Caco-2 (cell line): ENCODE measurements at regions not wholly inside any gene's neighbourhood (a gene's known extent, or its start where the extent isn't known, plus 50 kb on each side); places are given as distances from the start of the nearest gene placed in this dataset.

Source experiments
- BruUV-seq: library from RNA; stranded (reverse); fragments of 400-500 nt; replicated peaks from 2 replicates; lab custom pipeline; 2021; lab: Mats Ljungman, UMichigan
- CTCF ChIA-PET: fragments of 300-600 bp; sonication (Branson Sonifier 250); formaldehyde crosslinking; loops from one replicate; lab custom pipeline; 2022; ENCODE audit warnings: antibody characterized with exemption; lab: Charles Lee
- POLR2A ChIA-PET: fragments of 300-600 bp; sonication (Branson Sonifier 250); formaldehyde crosslinking; loops from one replicate; lab custom pipeline; 2022; ENCODE audit warnings: antibody characterized with exemption; lab: Charles Lee
- DNase-seq, 2 experiments: peaks; one replicate each; pipeline versions ENCODE4 v3.0.0 to v3.0.0-alpha.2; 2020 to 2022
- H3K27me3 ChIP-seq: replicated peaks from 2 replicates; pipeline ENCODE4 v1.6.0; 2011; ENCODE audit warnings: low read length; ENCODE audit not compliant: control insufficient read depth, insufficient read depth
- H3K36me3 ChIP-seq: 2 replicates; pipeline ENCODE4 v1.5.1; 2011; ENCODE audit warnings: low read length; ENCODE audit not compliant: control insufficient read depth, insufficient read depth
- H3K4me1 ChIP-seq: fragments of 250-450 bp; sonication (Bioruptor Pico); 2 replicates; pipeline ENCODE4 v1.5.1; 2020; ENCODE audit warnings: mild to moderate bottlenecking
- H3K4me3 ChIP-seq: 2 replicates; pipeline ENCODE4 v1.5.1; 2011; ENCODE audit warnings: low read depth, mild to moderate bottlenecking, control low read depth, low read length
- H3K9me3 ChIP-seq: fragments of 250-450 bp; sonication (Bioruptor Pico); 2 replicates; pipeline ENCODE4 v1.5.1; 2020; ENCODE audit warnings: mild to moderate bottlenecking, moderate library complexity
- H3K27ac Mint-ChIP-seq: one replicate; pipeline ENCODE4 v1.8.0; 2022; ENCODE audit warnings: mixed read lengths; ENCODE audit not compliant: unreplicated experiment
- H3K27me3 Mint-ChIP-seq: one replicate; pipeline ENCODE4 v1.8.0; 2022; ENCODE audit warnings: mixed read lengths; ENCODE audit not compliant: insufficient read depth, unreplicated experiment
- H3K36me3 Mint-ChIP-seq: one replicate; pipeline ENCODE4 v1.8.0; 2022; ENCODE audit warnings: mild to moderate bottlenecking, mixed read lengths; ENCODE audit not compliant: insufficient read depth, unreplicated experiment
- H3K4me1 Mint-ChIP-seq: one replicate; pipeline ENCODE4 v1.8.0; 2022; ENCODE audit warnings: low read depth, mixed read lengths; ENCODE audit not compliant: unreplicated experiment
- H3K4me3 Mint-ChIP-seq: one replicate; pipeline ENCODE4 v1.8.0; 2022; ENCODE audit warnings: mild to moderate bottlenecking, moderate library complexity, mixed read lengths; ENCODE audit not compliant: unreplicated experiment
- H3K9me3 Mint-ChIP-seq: one replicate; pipeline ENCODE4 v1.8.0; 2022; ENCODE audit warnings: mixed read lengths; ENCODE audit not compliant: unreplicated experiment
- CTCF ChIP-seq, 2 experiments: fragments of 200-600 bp in 1 of 2; IDR thresholded peaks; 1 replicate in 1 of 2; 2 replicates in 1 of 2; pipeline versions ENCODE4 v1.5.1 to v1.8.0; 2011 to 2022; ENCODE audit warnings: antibody characterized with exemption in 1 of 2, control low read depth in 1 of 2, inconsistent platforms in 1 of 2, low read depth in 1 of 2, low read length in 1 of 2, mild to moderate bottlenecking in 1 of 2, moderate library complexity in 1 of 2; ENCODE audit not compliant: insufficient read depth in 1 of 2, severe bottlenecking in 1 of 2, unreplicated experiment in 1 of 2
- intact Hi-C: fragments of 100-400 bp; cut with micrococcal nuclease; formaldehyde crosslinking; loops from one replicate; pipeline ENCODE4 v1.10.0; 2022; ENCODE audit not compliant: unreplicated experiment

- no peaks in the 10 kb centered on the region for H3K9me3 Mint-ChIP-seq
- H3K36me3 Mint-ChIP-seq, result no peaks in the 10 kb centered on the region
- no peaks in the 10 kb centered on the region for H3K4me1 ChIP-seq
- no peaks in the 10 kb centered on the region for H3K27me3 ChIP-seq
- CTCF ChIA-PET, result no interaction called here
- no peak overlapping the region for H3K4me3 ChIP-seq
- intact Hi-C loops, result no loop called here
- no peaks in the 10 kb centered on the region; the same call in 1 of the 2 replicates for H3K9me3 ChIP-seq
- H3K4me1 Mint-ChIP-seq, result no peaks in the 10 kb centered on the region
- POLR2A ChIA-PET, result no interaction called here
- BruUV-seq, result no TSS peak
- no peak for DNase-seq
- no peaks in the 10 kb centered on the region for H3K36me3 ChIP-seq
- H3K27me3 Mint-ChIP-seq, result no peaks in the 10 kb centered on the region
- no peak overlapping the region for H3K27ac Mint-ChIP-seq
- no peak overlapping the region for H3K4me3 Mint-ChIP-seq
- no peak for TF ChIP-seq CTCF (IDR thresholded peaks at IDR 0.05; ENCODE audit: insufficient read depth in 1 of 2, low read depth in 1 of 2, low read length in 1 of 2, severe bottlenecking in 1 of 2, unreplicated experiment in 1 of 2)
Observed at GRCh38 chr12:98064501-98064900, 450.9 kb upstream of the TMPO start.

GRCh38 chr12:98067795-98068194 lies 447.6 kb upstream of the TMPO start:
- H3K36me3 Mint-ChIP-seq, result no peaks in the 10 kb centered on the region
- H3K27ac Mint-ChIP-seq, result no peak overlapping the region
- POLR2A ChIA-PET, result no interaction called here
- peaks cover 9% of the 10 kb centered on the region for H3K9me3 Mint-ChIP-seq
- Histone ChIP-seq H3K27me3 (no peaks in the 10 kb centered on the region), H3K4me1 (no peaks in the 10 kb centered on the region), H3K4me3 (no peak overlapping the region), H3K9me3 (no peaks in the 10 kb centered on the region), H3K36me3 (no peaks in the 10 kb centered on the region)
- DNase-seq, result no peak
- H3K4me1 Mint-ChIP-seq, result no peaks in the 10 kb centered on the region
- CTCF ChIA-PET, result no interaction called here
- intact Hi-C loops, result no loop called here
- H3K27me3 Mint-ChIP-seq, result no peaks in the 10 kb centered on the region
- no TSS peak for BruUV-seq
- TF ChIP-seq CTCF (IDR thresholded peaks at IDR 0.05; ENCODE audit: insufficient read depth in 1 of 2, low read depth in 1 of 2, low read length in 1 of 2, severe bottlenecking in 1 of 2, unreplicated experiment in 1 of 2), result no peak
- no peak overlapping the region for H3K4me3 Mint-ChIP-seq

GRCh38 chr12:98073610-98074009 lies 441.8 kb upstream of the TMPO start:
- Histone ChIP-seq H3K9me3 (no peaks in the 10 kb centered on the region), H3K27me3 (no peaks in the 10 kb centered on the region), H3K36me3 (no peaks in the 10 kb centered on the region), H3K4me1 (no peaks in the 10 kb centered on the region), H3K4me3 (no peak overlapping the region)
- intact Hi-C loops, result no loop called here
- Mint-ChIP-seq H3K4me3 (no peak overlapping the region), H3K36me3 (no peaks in the 10 kb centered on the region), H3K9me3 (peaks cover 14% of the 10 kb centered on the region), H3K27me3 (no peaks in the 10 kb centered on the region), H3K27ac (no peak overlapping the region), H3K4me1 (no peaks in the 10 kb centered on the region)
- CTCF ChIA-PET, result no interaction called here
- no peak for TF ChIP-seq CTCF (IDR thresholded peaks at IDR 0.05; ENCODE audit: insufficient read depth in 1 of 2, low read depth in 1 of 2, low read length in 1 of 2, severe bottlenecking in 1 of 2, unreplicated experiment in 1 of 2)
- POLR2A ChIA-PET, result no interaction called here
- DNase-seq, result no peak
- BruUV-seq, result no TSS peak
